ENCODE measurements at regions not wholly inside any gene's neighbourhood (a gene's known extent, or its start where the extent isn't known, plus 50 kb on each side); places are given as distances from the start of the nearest gene placed in this dataset.

DNA sequence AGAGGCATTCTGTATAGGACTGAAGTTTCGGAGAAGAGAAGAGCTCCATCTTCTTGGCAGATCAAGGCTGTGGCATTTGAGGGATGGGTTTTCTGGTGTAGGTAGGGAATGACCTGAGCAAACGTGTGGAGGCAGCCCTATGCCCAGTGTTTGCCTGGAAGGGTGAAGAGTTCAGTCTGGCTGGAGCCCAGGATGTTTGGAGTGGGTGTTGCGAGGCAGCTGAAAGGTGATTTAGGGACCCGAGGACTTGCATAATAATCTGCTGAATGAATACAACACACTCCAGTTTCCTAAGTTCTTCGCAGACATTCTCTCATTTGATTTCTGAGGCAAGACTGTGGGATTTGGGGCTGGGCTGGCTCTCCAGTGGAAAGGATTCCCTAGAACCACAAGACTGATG lies 186.2 kb downstream of the CYLD start:
- no peak for DNase-seq (ENCODE audit: low read depth in 3 of 3, low spot score in 1 of 3)

DNA sequence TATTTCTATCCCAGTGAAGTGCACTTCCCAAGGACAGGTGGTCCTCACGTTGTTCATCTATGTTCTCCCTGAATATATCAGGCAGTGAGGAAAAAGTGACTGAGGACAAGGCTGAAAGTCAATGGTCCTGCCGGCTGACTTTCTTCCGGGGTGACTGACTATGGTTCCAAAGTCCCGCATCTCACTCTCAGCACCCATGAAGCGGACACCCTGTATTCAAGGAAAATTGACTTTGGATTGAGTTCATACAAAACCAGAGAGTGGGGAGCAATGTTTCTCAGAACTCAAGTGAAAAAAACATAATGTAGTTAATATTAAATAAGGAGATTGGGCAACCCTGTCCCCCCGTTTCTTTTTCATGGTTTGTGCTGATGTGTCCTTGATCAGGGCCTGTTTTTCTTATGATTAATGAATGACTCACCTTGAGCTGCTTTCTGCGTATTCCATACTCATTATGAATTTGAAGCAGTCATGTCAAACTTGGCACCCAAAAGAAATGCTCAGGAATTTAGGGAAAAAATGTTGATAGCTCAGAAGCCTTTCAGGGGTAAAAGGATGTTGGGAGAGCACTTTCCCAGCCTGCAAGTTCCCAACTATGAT lies 184.0 kb downstream of the CYLD start:
- DNase-seq (ENCODE audit: low read depth in 3 of 3, low spot score in 1 of 3), result no peak

DNA sequence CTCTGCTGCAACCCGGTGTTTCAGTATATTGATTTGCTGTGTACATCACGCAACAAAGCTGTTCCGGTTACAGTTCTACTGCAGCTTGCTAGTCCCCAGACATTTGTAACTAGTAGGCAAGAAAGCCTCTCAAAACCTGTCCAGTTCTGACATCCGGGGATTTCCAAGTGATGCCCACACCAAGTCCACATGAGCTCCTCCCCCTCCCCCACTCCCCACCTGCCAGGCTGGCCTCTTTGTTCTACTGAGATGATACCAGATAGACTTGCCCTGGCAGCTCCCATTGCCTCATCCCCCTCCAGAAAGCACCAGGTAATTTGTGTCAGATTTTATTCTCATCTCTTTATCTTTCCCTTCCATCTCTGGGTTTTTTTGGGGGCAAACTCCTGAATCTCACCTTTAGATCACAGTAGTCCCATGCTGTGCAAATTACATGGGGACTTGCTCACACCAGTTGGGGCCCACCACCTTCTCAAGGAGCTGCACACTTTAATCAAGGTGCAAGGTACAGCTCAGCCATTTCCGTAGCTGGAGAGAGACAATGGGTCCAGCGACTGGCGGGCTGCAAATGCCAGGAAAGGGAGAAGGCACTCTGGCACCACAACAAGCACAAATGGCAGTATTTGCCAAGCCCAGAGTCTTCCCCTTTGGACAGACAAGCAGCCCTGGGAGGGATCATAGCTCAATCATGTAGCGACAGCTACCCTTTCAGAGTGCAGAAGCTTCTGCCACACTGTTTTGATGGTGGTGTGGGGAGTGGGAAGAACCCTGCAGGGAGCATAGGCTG lies 183.1 kb downstream of the CYLD start:
- no peak for DNase-seq (ENCODE audit: low read depth in 3 of 3, low spot score in 1 of 3)

DNA sequence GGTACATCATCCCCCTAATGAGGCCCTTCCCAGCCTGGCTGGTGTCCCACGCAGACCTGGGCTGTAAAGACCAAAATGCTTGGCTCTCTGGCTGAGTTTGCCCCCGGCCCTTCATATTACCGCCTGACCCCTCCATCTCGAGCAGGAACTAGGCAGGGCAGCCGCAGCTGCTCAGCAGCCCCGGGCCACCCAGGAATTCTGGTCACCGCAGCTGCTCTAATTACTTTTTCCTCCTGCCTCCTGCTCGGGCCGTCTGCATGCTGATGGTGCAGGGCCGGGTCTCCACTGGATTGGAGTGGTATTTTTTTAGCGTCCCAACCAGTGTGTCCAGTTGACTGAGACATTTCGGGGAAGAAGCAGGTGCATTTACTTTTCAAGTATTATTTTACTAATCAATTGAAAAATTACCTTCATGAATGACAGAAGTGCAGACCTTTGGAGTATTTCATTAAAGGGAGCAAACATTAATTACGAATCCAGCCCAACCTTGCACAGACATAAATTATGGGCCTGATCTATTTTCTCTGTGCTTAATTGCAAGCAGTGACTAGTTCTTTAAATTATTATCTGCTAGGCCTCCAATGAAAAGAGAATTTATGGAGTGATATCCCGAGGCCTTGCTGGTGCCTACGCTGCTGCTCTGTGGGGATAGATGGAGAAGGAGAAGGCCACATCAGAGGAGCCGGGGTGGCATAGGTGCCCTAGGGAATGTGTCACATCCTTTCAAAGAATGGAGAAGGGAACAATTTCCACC lies 176.2 kb downstream of the CYLD start:
- DNase-seq (ENCODE audit: low read depth in 3 of 3, low spot score in 1 of 3), result no peak

GRCh38 chr16:50916040-50916439 lies 174.2 kb downstream of the CYLD start:
- no peak for DNase-seq (ENCODE audit: low read depth in 3 of 3, low spot score in 1 of 3)

- DNase-seq (ENCODE audit: low read depth in 3 of 3, low spot score in 1 of 3), result no peak
Measured at GRCh38 chr16:50915120-50915519, 173.2 kb downstream of the CYLD start.

DNA sequence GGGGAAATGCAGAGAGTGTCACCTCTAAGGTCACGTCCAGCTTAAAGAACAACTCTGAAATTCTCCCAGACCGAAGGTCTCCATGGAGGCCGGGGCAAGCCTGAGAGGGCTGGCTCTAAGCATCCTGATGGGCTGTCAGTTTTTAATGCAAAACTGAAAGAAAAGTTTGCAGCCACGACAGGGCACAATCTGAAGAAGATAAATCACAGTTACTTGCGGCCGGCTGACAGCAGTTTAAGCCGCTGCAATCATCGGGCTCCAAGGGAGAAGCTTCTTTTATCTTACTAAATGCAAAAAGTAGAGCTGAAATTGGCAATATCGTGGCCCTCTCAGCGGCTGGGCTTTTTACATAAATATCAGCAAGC lies 168.8 kb downstream of the CYLD start:
- no peak for DNase-seq (ENCODE audit: low read depth in 3 of 3, low spot score in 1 of 3)

DNA sequence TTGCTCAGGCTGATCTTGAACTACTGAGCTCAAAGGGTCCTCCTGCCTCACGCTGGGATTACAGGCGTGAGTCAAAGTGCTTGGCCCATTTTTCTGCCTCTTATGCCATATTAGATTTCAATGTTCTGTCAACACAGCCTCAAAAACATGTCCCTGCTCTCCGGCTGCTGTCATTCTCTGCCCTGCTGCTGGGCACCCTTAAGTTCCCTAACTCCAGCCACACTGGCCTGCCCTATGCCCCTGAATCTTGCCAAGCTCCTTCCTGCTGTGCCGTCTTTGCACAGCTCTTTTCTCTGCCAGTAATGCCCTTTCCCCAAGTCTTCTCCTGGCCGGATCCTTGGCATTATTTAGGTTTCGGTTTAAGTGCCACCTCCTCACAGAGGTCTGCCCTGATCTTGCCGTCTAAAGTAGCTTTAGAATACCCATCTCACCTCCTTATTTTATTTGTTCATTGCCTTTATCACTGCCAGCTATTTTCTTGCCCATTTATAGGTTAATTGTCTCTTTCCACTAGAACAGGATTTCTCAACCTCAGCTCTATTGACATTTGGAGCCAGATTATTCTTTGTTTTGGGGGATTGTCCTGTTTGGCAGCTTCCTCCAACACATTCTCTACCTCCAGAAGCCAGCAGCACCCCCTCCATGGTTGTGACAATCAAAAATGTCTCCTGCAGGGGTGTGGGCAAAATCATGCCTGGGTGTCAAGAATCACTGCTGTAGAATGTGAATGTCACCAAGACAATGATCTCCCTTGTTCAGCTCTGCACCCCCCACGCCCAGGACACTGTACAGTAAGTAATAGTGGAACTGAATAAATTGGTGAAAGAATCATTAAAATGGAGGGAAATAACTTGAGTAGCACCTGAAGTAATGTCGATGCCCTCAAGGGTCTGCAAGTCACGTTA lies 168.2 kb downstream of the CYLD start:
- DNase-seq (ENCODE audit: low read depth in 3 of 3, low spot score in 1 of 3), result no peak

- no peak for DNase-seq (ENCODE audit: low read depth in 3 of 3, low spot score in 1 of 3)
Measured at GRCh38 chr16:50908468-50908867, 166.6 kb downstream of the CYLD start.

DNA sequence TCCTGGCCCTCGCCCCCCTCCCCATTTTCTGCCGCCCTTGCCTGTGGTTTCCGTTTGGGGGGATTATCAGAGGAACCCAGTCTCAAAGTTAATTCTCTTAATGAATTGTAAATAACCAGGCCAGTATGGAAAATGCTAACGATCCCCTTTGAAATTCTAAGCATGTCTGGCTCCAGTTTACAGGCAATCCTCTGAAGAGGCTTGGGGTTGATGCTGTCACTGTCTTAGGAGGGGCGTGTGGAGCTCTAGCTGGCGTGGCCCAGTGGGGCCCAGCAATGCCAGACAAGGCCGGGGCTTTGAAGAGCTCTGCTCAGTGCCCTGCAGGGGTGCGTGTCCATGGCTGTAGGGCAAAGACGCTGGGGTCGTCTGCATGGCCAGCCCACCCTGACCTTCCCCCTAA lies 164.6 kb downstream of the CYLD start:
- no peak for DNase-seq (ENCODE audit: low read depth in 3 of 3, low spot score in 1 of 3)

GRCh38 chr16:50902457-50902856 lies 160.6 kb downstream of the CYLD start:
- no peak for DNase-seq (ENCODE audit: low read depth in 3 of 3, low spot score in 1 of 3)

DNA sequence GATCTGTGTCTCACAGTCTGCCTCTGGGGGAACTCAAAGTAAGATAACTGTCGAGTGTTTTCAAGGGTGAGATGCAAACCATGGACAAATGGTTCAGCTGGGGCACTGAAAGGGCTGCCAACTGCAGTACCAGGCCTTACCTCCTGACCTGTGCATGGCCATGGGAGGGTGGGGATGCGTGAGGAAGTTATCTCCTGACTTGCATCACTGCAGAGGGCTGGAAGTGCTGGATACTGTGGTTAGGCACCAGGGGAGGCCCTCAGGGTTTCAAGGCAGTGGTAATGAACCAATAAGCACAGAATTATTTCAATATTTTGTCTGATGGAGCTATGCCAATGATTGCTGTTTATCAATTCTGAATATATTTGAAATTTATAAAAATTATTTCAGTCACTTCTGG lies 159.2 kb downstream of the CYLD start:
- no peak for DNase-seq (ENCODE audit: low read depth in 3 of 3, low spot score in 1 of 3)

DNA sequence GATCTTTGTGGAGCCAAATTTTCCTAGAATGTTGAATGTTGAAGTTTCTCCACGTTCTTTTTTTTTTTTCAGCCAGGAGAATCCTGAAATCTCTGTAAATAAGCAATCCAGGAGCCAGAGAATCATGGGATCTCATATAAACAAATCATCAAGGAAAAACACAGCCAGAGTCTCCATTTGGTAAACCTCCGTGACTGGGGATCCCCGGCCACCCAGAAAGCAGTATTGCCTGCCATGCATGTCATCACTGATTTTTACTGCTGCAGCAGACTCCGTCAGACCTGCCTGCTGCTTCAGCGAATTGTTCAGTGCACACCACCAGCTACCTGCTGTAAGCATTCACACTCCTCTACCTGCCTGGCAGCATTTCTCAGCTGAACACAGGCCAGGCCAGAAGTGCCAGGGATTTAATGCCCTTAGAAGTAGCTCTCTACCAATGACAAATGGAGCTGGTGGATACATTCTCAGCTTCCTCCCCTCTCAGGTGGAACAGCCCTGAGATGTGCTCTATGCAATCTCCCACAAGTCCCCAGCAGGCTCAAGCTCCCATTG lies 158.6 kb downstream of the CYLD start:
- no peak for DNase-seq (ENCODE audit: low read depth in 3 of 3, low spot score in 1 of 3)

GRCh38 chr16:50899951-50900350 lies 158.1 kb downstream of the CYLD start:
- no peak for DNase-seq (ENCODE audit: low read depth in 3 of 3, low spot score in 1 of 3)

GRCh38 chr16:50889746-50890145 lies 147.9 kb downstream of the CYLD start:
- no peak for DNase-seq (ENCODE audit: low read depth in 3 of 3, low spot score in 1 of 3)

DNA sequence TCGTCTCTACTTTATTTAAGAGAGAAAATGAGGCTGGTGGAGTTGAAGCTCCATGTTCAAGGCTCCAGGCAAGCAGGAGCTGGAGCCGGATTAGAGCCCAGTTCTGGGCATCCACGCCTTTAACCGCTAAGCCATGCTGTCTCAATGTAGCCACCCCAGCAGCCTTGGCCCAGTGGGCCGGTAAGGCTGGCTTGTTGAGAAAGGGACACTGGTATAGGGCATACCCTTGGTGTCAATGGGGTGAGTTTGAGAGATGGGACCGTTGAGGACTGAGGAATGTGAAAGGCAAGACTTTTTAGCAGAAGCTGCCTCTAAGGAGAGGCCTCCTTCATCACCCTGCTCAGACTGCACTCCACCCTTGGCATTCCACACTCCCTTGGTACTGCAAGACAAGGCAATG lies 147.4 kb downstream of the CYLD start:
- DNase-seq (ENCODE audit: low read depth in 3 of 3, low spot score in 1 of 3), result no peak

- DNase-seq (ENCODE audit: low read depth in 3 of 3, low spot score in 1 of 3), result no peak
Measured at GRCh38 chr16:50888486-50889261, 146.8 kb downstream of the CYLD start.

- no peak for DNase-seq (ENCODE audit: low read depth in 3 of 3, low spot score in 1 of 3)
Measured at GRCh38 chr16:50887500-50888298, 145.8 kb downstream of the CYLD start.

DNA sequence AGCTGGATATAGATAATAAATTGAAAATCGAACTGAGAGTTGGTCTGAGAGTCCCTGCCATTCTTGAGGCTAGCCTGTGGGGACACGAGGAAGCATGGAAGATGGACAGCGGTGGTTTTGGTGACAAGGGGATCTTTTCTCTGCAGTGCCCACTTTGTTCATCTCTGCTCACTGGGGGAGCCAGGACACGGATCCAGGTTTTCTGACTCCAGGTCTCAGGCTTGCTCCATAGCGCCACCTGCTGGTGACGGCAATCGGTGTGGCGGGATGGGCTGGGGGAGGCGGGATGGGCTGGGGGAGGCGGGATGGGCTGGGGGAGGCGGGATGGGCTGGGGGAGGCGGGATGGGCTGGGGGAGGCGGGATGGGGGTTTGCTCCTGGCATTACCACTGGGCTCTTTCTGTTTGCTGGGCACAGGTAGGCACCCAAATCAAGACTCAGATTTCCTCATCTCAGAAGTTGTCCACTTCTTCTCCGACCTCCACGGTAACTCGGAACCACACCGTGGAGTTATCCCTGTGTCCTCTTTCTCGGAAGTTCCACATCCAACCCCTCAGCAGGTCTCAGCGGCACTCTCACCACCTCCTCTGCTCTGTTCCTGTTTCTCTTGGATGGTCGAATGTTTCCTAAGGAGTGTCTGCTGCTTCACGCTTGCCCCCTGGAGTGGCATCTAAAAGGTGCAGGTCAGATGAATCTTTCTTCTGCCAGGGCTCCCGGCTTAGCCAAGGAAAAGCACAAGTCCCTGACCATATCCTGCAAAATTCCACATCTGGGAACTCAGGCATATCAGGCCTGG lies 142.4 kb downstream of the CYLD start:
- peak in 1 of 3 donors; percentile 15 for DNase-seq (ENCODE audit: low read depth in 3 of 3, low spot score in 1 of 3)
